ENCODE measurements at regions not wholly inside any gene's neighbourhood (a gene's known extent, or its start where the extent isn't known, plus 50 kb on each side); places are given as distances from the start of the nearest gene placed in this dataset.

DNA sequence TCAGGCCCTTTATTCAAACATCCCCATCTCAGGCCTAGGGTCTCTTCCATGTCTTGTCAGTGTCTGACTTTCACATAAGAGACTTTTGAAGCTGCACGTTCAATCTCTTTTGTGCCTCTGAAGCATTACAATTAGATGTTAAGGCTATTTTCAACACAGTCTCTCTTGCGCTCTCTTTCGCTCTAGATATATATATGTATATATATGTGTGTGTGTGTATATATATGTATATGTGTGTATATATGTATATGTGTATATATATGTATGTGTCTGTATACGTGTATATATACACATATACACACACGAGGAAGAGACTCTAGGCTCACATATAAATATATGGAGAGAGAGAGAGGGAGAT lies 162.5 kb upstream of the RNPC3 start:
- Mint-ChIP-seq H3K4me1 (ENCODE audit: low read depth) (no peaks in the 10 kb centered on the region), H3K27me3 (no peaks in the 10 kb centered on the region), H3K9me3 (peaks cover 5% of the 10 kb centered on the region), H3K27ac (no peak overlapping the region), H3K4me3 (no peak overlapping the region), H3K36me3 (ENCODE audit: low read depth) (no peaks in the 10 kb centered on the region)
- no peaks in the 10 kb centered on the region for H3K9me3 ChIP-seq (ENCODE audit: control insufficient read depth in 1 of 2, insufficient read depth in 1 of 2, low read length in 2 of 2)
- ATAC-seq (ENCODE audit: poor library complexity): no peak
- TF ChIP-seq, protein P1, sequence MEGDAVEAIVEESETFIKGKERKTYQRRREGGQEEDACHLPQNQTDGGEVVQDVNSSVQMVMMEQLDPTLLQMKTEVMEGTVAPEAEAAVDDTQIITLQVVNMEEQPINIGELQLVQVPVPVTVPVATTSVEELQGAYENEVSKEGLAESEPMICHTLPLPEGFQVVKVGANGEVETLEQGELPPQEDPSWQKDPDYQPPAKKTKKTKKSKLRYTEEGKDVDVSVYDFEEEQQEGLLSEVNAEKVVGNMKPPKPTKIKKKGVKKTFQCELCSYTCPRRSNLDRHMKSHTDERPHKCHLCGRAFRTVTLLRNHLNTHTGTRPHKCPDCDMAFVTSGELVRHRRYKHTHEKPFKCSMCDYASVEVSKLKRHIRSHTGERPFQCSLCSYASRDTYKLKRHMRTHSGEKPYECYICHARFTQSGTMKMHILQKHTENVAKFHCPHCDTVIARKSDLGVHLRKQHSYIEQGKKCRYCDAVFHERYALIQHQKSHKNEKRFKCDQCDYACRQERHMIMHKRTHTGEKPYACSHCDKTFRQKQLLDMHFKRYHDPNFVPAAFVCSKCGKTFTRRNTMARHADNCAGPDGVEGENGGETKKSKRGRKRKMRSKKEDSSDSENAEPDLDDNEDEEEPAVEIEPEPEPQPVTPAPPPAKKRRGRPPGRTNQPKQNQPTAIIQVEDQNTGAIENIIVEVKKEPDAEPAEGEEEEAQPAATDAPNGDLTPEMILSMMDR (IDR thresholded peaks at IDR 0.05): no peak
- H3K4me3 ChIP-seq (ENCODE audit: low read length): no peak overlapping the region
- no peaks in the 10 kb centered on the region for H3K27me3 ChIP-seq (ENCODE audit: control insufficient read depth in 1 of 2, insufficient read depth in 2 of 2, low read length in 2 of 2)
- no peak overlapping the region for H3K27ac ChIP-seq (ENCODE audit: low read depth in 1 of 2, low read length in 2 of 2)
- intact Hi-C loops (cut with DNase I, micrococcal nuclease): no loop called here
- CTCF ChIA-PET: no interaction called here
- DNase-seq: no peak
- no peaks in the 10 kb centered on the region for H3K4me1 ChIP-seq (ENCODE audit: insufficient read depth, low read length)
- H3K36me3 ChIP-seq (ENCODE audit: insufficient read depth, low read length): no peaks in the 10 kb centered on the region
- POLR2A ChIA-PET: interaction anchor here (0.6 kb wide), 1 partner anchor 10 kb away, joined by 3 read pairs; no protein-coding TSS in a partner anchor

DNA sequence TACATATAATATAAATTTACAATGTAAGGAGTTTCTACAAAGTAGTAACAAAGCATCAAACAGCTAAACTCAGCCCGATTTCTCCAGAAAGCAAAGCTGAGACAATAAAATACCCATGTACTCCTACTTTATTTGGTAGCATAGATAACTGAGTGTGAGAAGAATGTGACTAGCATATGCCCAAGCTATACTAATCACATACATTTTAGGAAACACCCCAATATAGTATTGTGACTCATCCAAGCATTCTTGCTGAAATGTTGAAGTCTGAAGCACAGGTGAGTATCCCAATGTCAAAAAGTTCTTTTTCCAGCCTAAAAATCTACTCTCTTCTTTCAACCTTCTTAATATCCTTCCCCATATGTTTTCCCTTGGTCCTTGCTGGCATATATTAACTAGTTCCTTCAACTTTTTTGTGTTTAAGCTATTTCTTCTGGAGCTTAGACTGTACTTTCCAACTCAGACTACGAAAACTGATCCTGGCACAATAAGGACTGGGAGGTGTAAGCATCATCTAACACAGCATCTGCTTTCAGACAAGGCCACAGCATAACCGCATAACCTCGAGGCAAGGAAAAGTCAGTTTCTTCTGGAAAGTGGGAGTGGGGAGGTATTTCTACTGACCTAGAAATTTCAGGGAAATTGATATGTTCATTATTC lies 163.0 kb upstream of the RNPC3 start:
- H3K27me3 ChIP-seq (ENCODE audit: control insufficient read depth in 1 of 2, insufficient read depth in 2 of 2, low read length in 2 of 2): no peaks in the 10 kb centered on the region
- ChIA-PET POLR2A (interaction anchor here (0.6 kb wide), 1 partner anchor 11 kb away, joined by 3 read pairs; no protein-coding TSS in a partner anchor), CTCF (no interaction called here)
- Mint-ChIP-seq H3K36me3 (ENCODE audit: low read depth) (no peaks in the 10 kb centered on the region), H3K27me3 (no peaks in the 10 kb centered on the region), H3K4me1 (ENCODE audit: low read depth) (no peaks in the 10 kb centered on the region), H3K9me3 (peaks cover 5% of the 10 kb centered on the region), H3K27ac (no peak overlapping the region), H3K4me3 (no peak overlapping the region)
- intact Hi-C loops (cut with DNase I, micrococcal nuclease): no loop called here
- H3K27ac ChIP-seq (ENCODE audit: low read depth in 1 of 2, low read length in 2 of 2): no peak overlapping the region
- TF ChIP-seq, protein P1 (IDR thresholded peaks at IDR 0.05): no peak
- no peaks in the 10 kb centered on the region for H3K4me1 ChIP-seq (ENCODE audit: insufficient read depth, low read length)
- H3K36me3 ChIP-seq (ENCODE audit: insufficient read depth, low read length): no peaks in the 10 kb centered on the region
- ATAC-seq (ENCODE audit: poor library complexity) (no peak), DNase-seq (no peak)
- H3K4me3 ChIP-seq (ENCODE audit: low read length): no peak overlapping the region
- H3K9me3 ChIP-seq (ENCODE audit: control insufficient read depth in 1 of 2, insufficient read depth in 1 of 2, low read length in 2 of 2): no peaks in the 10 kb centered on the region

GRCh38 chr1:103353391-103353790 lies 172.1 kb upstream of the RNPC3 start:
- intact Hi-C loops (cut with DNase I, micrococcal nuclease): no loop called here
- Mint-ChIP-seq H3K9me3 (peaks cover 3% of the 10 kb centered on the region), H3K27ac (no peak overlapping the region), H3K4me1 (ENCODE audit: low read depth) (no peaks in the 10 kb centered on the region), H3K36me3 (ENCODE audit: low read depth) (no peaks in the 10 kb centered on the region), H3K4me3 (no peak overlapping the region), H3K27me3 (no peaks in the 10 kb centered on the region)
- Histone ChIP-seq H3K4me3 (ENCODE audit: low read length) (no peak overlapping the region), H3K27ac (ENCODE audit: low read depth in 1 of 2, low read length in 2 of 2) (no peak overlapping the region), H3K9me3 (ENCODE audit: control insufficient read depth in 1 of 2, insufficient read depth in 1 of 2, low read length in 2 of 2) (no peaks in the 10 kb centered on the region), H3K36me3 (ENCODE audit: insufficient read depth, low read length) (no peaks in the 10 kb centered on the region), H3K4me1 (ENCODE audit: insufficient read depth, low read length) (no peaks in the 10 kb centered on the region), H3K27me3 (ENCODE audit: control insufficient read depth in 1 of 2, insufficient read depth in 2 of 2, low read length in 2 of 2) (no peaks in the 10 kb centered on the region)
- ATAC-seq (ENCODE audit: poor library complexity): no peak
- POLR2A ChIA-PET: no interaction called here
- TF ChIP-seq, protein P1 (IDR thresholded peaks at IDR 0.05): no peak
- CTCF ChIA-PET: no interaction called here
- DNase-seq: no peak
